HepG2 (cell line): ENCODE measurements at regions not wholly inside any gene's neighbourhood (a gene's known extent, or its start where the extent isn't known, plus 50 kb on each side); places are given as distances from the start of the nearest gene placed in this dataset.
A peak's percentile ranks its signal among the peaks of the same experiment; 100 is the strongest.

Experiments
- ARID3A ChIP-seq: IDR thresholded peaks from 2 replicates; pipeline ENCODE4 v1.6.1; 2012; ENCODE audit warnings: low read depth, low read length, improper control_type of control experiment
- BRD4 ChIP-seq: sonication (generic); formaldehyde crosslinking; IDR thresholded peaks from 2 replicates; pipeline ENCODE4 v1.4.0; 2020; ENCODE audit warnings: missing genetic modification reagents
- MYNN ChIP-seq: sonication (generic); formaldehyde crosslinking; IDR thresholded peaks from 2 replicates; pipeline ENCODE4 v1.4.0; 2020; ENCODE audit warnings: mild to moderate bottlenecking, low read depth, missing genetic modification reagents
- NCOA5 ChIP-seq: sonication (generic); formaldehyde crosslinking; IDR thresholded peaks from 2 replicates; pipeline ENCODE4 v1.4.0; 2020; ENCODE audit warnings: missing genetic modification reagents
- PAXIP1 ChIP-seq: sonication (generic); formaldehyde crosslinking; conservative IDR thresholded peaks from 2 replicates; pipeline ENCODE4 v1.4.0; 2020; ENCODE audit warnings: mild to moderate bottlenecking, missing genetic modification reagents, moderate library complexity
- SALL1 ChIP-seq: sonication (generic); formaldehyde crosslinking; IDR thresholded peaks from 2 replicates; pipeline ENCODE4 v1.8.0; 2022; ENCODE audit warnings: mild to moderate bottlenecking, missing genetic modification reagents
- SETDB1 ChIP-seq: sonication (generic); formaldehyde crosslinking; IDR thresholded peaks from 2 replicates; pipeline ENCODE4 v1.5.1; 2020; ENCODE audit warnings: missing genetic modification reagents, mild to moderate bottlenecking, borderline replicate concordance
- ZBTB33 ChIP-seq: sonication (generic); formaldehyde crosslinking; IDR thresholded peaks from 2 replicates; pipeline ENCODE4 v1.4.0; 2020; ENCODE audit warnings: missing genetic modification reagents
- ZFP1 ChIP-seq: IDR thresholded peaks from 2 replicates; pipeline ENCODE4 v1.6.1; 2016
- ZNF318 ChIP-seq: sonication (generic); formaldehyde crosslinking; IDR thresholded peaks from 2 replicates; pipeline ENCODE4 v1.4.0; 2020; ENCODE audit warnings: mild to moderate bottlenecking, missing genetic modification reagents
- ZNF652 ChIP-seq: IDR thresholded peaks from 2 replicates; pipeline ENCODE4 v1.6.1; 2016; ENCODE audit warnings: low read depth, borderline replicate concordance
- ZNF75D ChIP-seq: sonication (generic); formaldehyde crosslinking; IDR thresholded peaks from 2 replicates; pipeline ENCODE4 v1.8.1; 2023; ENCODE audit warnings: missing genetic modification reagents, mild to moderate bottlenecking, borderline replicate concordance

- TF ChIP-seq ZNF318 (CRISPR knock-in tag) (0 out of 2 replicates have a peak, but pooled peaks have one; percentile 73), SALL1 (peak; percentile 91), ZNF75D (CRISPR knock-in tag) (no peak), BRD4 (peak; percentile 88), NCOA5 (CRISPR knock-in tag) (no peak), ZBTB33 (CRISPR knock-in tag) (no peak), PAXIP1 (peak; percentile 95), MYNN (CRISPR knock-in tag) (no peak), ZFP1 (peak; percentile 57; the same call in 1 of the 2 replicates), SETDB1 (CRISPR knock-in tag) (no peak), ARID3A (peak; percentile 96), ZNF652 (CRISPR knock-in tag) (no peak; the same call in 1 of the 2 replicates)
Observed at GRCh38 chr6:106731144-106731842, 101.9 kb downstream of the QRSL1 start (continued).
